ENCODE measurements at regions not wholly inside any gene's neighbourhood (a gene's known extent, or its start where the extent isn't known, plus 50 kb on each side); places are given as distances from the start of the nearest gene placed in this dataset.
A peak's percentile ranks its signal among the peaks of the same experiment; 100 is the strongest.

- H3K36me3 ChIP-seq (replicated peaks) = no peaks in the 10 kb centered on the region
- DNase-seq (ENCODE audit: low spot score in 2 of 2) = no peak
- no peaks in the 10 kb centered on the region for H3K4me1 ChIP-seq
- in situ Hi-C loops (cut with MboI; ENCODE audit: low sequenced_read_pairs) = loop anchor here (25.0 kb wide), 1 partner anchor 234 kb away; no protein-coding TSS in a partner anchor
- H3K4me3 ChIP-seq = no peak overlapping the region
- no peaks in the 10 kb centered on the region for H3K9me3 ChIP-seq
- peaks cover 8% of the 10 kb centered on the region for H3K27me3 ChIP-seq (ENCODE audit: low read depth)
Observed at GRCh38 chr20:2203436-2203835, 92.4 kb upstream of the TGM3 start.

DNA sequence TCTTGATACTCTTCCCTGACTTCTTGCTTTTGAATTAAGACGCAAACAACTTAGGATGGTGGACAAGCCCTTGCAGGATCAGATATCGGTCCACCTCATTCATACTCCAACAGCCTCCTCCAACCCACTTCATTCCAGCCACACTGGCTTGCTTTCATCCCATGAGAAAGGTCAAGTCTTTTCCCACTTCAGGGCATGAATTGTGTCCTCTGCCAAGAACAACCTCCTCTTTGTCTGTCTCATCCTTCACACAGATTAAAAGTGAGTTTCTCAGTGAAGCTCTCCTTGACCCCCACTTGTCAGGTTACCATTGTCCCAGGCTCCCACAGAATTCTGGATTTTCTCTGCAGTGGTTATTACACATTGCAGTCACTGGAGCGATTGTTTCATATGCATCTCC lies 91.8 kb upstream of the TGM3 start:
- Histone ChIP-seq H3K4me1 (no peaks in the 10 kb centered on the region), H3K27me3 (ENCODE audit: low read depth) (peaks cover 8% of the 10 kb centered on the region), H3K4me3 (no peak overlapping the region), H3K36me3 (replicated peaks) (no peaks in the 10 kb centered on the region), H3K9me3 (no peaks in the 10 kb centered on the region)
- no peak for DNase-seq (ENCODE audit: low spot score in 2 of 2)
- in situ Hi-C loops (cut with MboI; ENCODE audit: low sequenced_read_pairs) = loop anchor here (25.0 kb wide), 1 partner anchor 233 kb away; no protein-coding TSS in a partner anchor

- Histone ChIP-seq H3K9me3 (no peaks in the 10 kb centered on the region), H3K36me3 (replicated peaks) (no peaks in the 10 kb centered on the region), H3K27me3 (ENCODE audit: low read depth) (peaks cover 13% of the 10 kb centered on the region), H3K4me3 (peak overlapping the region; percentile 38), H3K4me1 (no peaks in the 10 kb centered on the region)
- in situ Hi-C loops (cut with MboI; ENCODE audit: low sequenced_read_pairs) = loop anchor here (25.0 kb wide), 1 partner anchor 230 kb away; no protein-coding TSS in a partner anchor
- DNase-seq (ENCODE audit: low spot score in 2 of 2) = peak; percentile 39 to 82
Observed at GRCh38 chr20:2206957-2207769, 88.6 kb upstream of the TGM3 start.

- no peaks in the 10 kb centered on the region for H3K4me1 ChIP-seq
- peaks cover 13% of the 10 kb centered on the region for H3K27me3 ChIP-seq (ENCODE audit: low read depth)
- H3K9me3 ChIP-seq = no peaks in the 10 kb centered on the region
- H3K4me3 ChIP-seq = peak overlapping the region; percentile 38
- no peaks in the 10 kb centered on the region for H3K36me3 ChIP-seq (replicated peaks)
- in situ Hi-C loops (cut with MboI; ENCODE audit: low sequenced_read_pairs) = loop anchor here (25.0 kb wide), 1 partner anchor 230 kb away; no protein-coding TSS in a partner anchor
- no peak for DNase-seq (ENCODE audit: low spot score in 2 of 2)
Observed at GRCh38 chr20:2207770-2208097, 88.1 kb upstream of the TGM3 start.

GRCh38 chr20:2208897-2209296 lies 86.9 kb upstream of the TGM3 start:
- Histone ChIP-seq H3K27me3 (ENCODE audit: low read depth) (peaks cover 13% of the 10 kb centered on the region), H3K4me1 (no peaks in the 10 kb centered on the region), H3K9me3 (no peaks in the 10 kb centered on the region), H3K4me3 (no peak overlapping the region), H3K36me3 (replicated peaks) (no peaks in the 10 kb centered on the region)
- in situ Hi-C loops (cut with MboI; ENCODE audit: low sequenced_read_pairs) = loop anchor here (25.0 kb wide), 1 partner anchor 228 kb away; no protein-coding TSS in a partner anchor
- no peak for DNase-seq (ENCODE audit: low spot score in 2 of 2)

GRCh38 chr20:2210646-2211552 lies 84.9 kb upstream of the TGM3 start:
- H3K36me3 ChIP-seq (replicated peaks) = no peaks in the 10 kb centered on the region
- peaks cover 13% of the 10 kb centered on the region for H3K27me3 ChIP-seq (ENCODE audit: low read depth)
- in situ Hi-C loops (cut with MboI; ENCODE audit: low sequenced_read_pairs) = loop anchor here (25.0 kb wide), 1 partner anchor 226 kb away; no protein-coding TSS in a partner anchor
- no peaks in the 10 kb centered on the region for H3K9me3 ChIP-seq
- no peak for DNase-seq (ENCODE audit: low spot score in 2 of 2)
- H3K4me3 ChIP-seq = no peak overlapping the region
- no peaks in the 10 kb centered on the region for H3K4me1 ChIP-seq

GRCh38 chr20:2212456-2213015 lies 83.3 kb upstream of the TGM3 start:
- in situ Hi-C loops (cut with MboI; ENCODE audit: low sequenced_read_pairs) = loop anchor here (25.0 kb wide), 1 partner anchor 225 kb away; no protein-coding TSS in a partner anchor
- H3K36me3 ChIP-seq (replicated peaks) = no peaks in the 10 kb centered on the region
- H3K4me3 ChIP-seq = no peak overlapping the region
- H3K27me3 ChIP-seq (ENCODE audit: low read depth) = 0 out of 2 replicates have a peak, but pooled peaks cover 7% of the 10 kb centered on the region
- DNase-seq (ENCODE audit: low spot score in 2 of 2) = no peak
- no peaks in the 10 kb centered on the region for H3K9me3 ChIP-seq
- H3K4me1 ChIP-seq = no peaks in the 10 kb centered on the region

- H3K36me3 ChIP-seq (replicated peaks) = no peaks in the 10 kb centered on the region
- 0 out of 2 replicates have a peak, but pooled peaks cover 7% of the 10 kb centered on the region for H3K27me3 ChIP-seq (ENCODE audit: low read depth)
- DNase-seq (ENCODE audit: low spot score in 2 of 2) = no peak
- no peaks in the 10 kb centered on the region for H3K4me1 ChIP-seq
- in situ Hi-C loops (cut with MboI; ENCODE audit: low sequenced_read_pairs) = loop anchor here (25.0 kb wide), 1 partner anchor 224 kb away; no protein-coding TSS in a partner anchor
- no peak overlapping the region for H3K4me3 ChIP-seq
- H3K9me3 ChIP-seq = no peaks in the 10 kb centered on the region
Observed at GRCh38 chr20:2213401-2213800, 82.4 kb upstream of the TGM3 start.

DNA sequence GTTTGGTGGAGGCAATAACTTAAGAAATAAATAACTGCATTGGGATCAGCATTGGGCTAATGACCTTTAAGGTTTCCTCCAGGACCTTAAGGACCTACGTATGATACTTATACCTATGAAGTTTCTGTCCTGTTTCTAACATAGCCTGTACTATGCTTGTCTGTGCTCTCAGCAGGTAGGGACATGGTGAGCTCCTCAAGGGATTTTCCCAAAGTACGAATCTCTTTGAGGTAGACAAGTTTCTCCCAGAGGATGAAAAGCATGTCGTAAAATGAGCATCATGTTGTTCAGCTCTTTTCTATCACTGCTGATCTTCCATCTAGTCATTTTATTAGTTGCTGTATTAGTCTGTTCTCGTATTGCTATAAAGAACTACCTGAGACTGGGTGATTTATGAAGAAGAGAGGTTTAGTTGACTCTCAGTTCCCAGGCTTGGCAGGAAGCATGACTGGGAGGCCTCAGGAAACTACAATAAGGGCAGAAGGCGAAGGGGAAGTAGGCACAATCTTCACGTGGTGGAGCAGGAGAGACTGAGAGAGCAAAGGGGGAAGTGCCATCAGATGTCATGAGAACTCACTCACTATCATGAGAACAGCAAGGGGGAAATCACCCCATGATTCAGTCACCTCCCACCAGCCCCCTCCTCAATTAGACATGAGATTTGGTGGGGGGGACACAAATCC lies 77.8 kb upstream of the TGM3 start:
- Histone ChIP-seq H3K36me3 (replicated peaks) (no peaks in the 10 kb centered on the region), H3K27me3 (ENCODE audit: low read depth) (no peaks in the 10 kb centered on the region), H3K4me1 (no peaks in the 10 kb centered on the region), H3K4me3 (no peak overlapping the region), H3K9me3 (0 out of 2 replicates have a peak, but pooled peaks cover 2% of the 10 kb centered on the region)
- DNase-seq (ENCODE audit: low spot score in 2 of 2) = no peak
- in situ Hi-C loops (cut with MboI; ENCODE audit: low sequenced_read_pairs) = loop anchor here (25.0 kb wide), 1 partner anchor 219 kb away; no protein-coding TSS in a partner anchor

- no peak for DNase-seq (ENCODE audit: low spot score in 2 of 2)
- Histone ChIP-seq H3K36me3 (replicated peaks) (no peaks in the 10 kb centered on the region), H3K4me1 (no peaks in the 10 kb centered on the region), H3K27me3 (ENCODE audit: low read depth) (no peaks in the 10 kb centered on the region), H3K4me3 (no peak overlapping the region), H3K9me3 (0 out of 2 replicates have a peak, but pooled peaks cover 2% of the 10 kb centered on the region)
- in situ Hi-C loops (cut with MboI; ENCODE audit: low sequenced_read_pairs) = loop anchor here (25.0 kb wide), 1 partner anchor 218 kb away; no protein-coding TSS in a partner anchor
Observed at GRCh38 chr20:2219481-2220006, 76.3 kb upstream of the TGM3 start.

GRCh38 chr20:2220298-2220697 lies 75.5 kb upstream of the TGM3 start:
- Histone ChIP-seq H3K4me1 (no peaks in the 10 kb centered on the region), H3K27me3 (ENCODE audit: low read depth) (no peaks in the 10 kb centered on the region), H3K36me3 (replicated peaks) (no peaks in the 10 kb centered on the region), H3K4me3 (no peak overlapping the region), H3K9me3 (0 out of 2 replicates have a peak, but pooled peaks cover 2% of the 10 kb centered on the region)
- DNase-seq (ENCODE audit: low spot score in 2 of 2) = no peak
- in situ Hi-C loops (cut with MboI; ENCODE audit: low sequenced_read_pairs) = loop anchor here (25.0 kb wide), 1 partner anchor 217 kb away; no protein-coding TSS in a partner anchor

DNA sequence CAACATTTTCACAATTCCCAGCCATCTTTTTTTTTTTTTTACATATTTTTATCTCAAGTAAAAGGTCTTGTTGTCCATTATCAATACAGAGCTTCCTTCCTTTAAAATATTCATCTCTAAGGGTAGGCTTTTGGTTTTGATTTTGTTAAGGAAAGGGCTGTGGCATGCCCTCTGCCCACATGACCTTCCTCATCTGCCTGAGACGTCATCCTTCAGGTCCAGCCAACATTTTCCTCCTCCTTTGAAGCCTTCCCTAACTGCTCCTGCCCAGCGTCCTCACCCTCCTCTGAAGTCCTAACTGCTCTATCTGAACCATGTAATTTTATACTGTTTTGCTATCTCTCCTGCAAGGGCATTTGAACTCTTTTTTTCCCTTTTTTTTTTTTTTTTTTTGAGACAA lies 73.9 kb upstream of the TGM3 start:
- Histone ChIP-seq H3K27me3 (ENCODE audit: low read depth) (no peaks in the 10 kb centered on the region), H3K36me3 (replicated peaks) (no peaks in the 10 kb centered on the region), H3K9me3 (0 out of 2 replicates have a peak, but pooled peaks cover 2% of the 10 kb centered on the region), H3K4me1 (no peaks in the 10 kb centered on the region), H3K4me3 (no peak overlapping the region)
- DNase-seq (ENCODE audit: low spot score in 2 of 2) = no peak
- in situ Hi-C loops (cut with MboI; ENCODE audit: low sequenced_read_pairs) = loop anchor here (25.0 kb wide), 1 partner anchor 215 kb away; no protein-coding TSS in a partner anchor
